Kidney (tissue), 13 donors: ENCODE measurements at regions not wholly inside any gene's neighbourhood (a gene's known extent, or its start where the extent isn't known, plus 50 kb on each side); places are given as distances from the start of the nearest gene placed in this dataset.

ENCODE experiments used
- DNase-seq, 5 donors: peaks; one replicate each; pipeline ENCODE4 v3.0.0-alpha.2; 2013 to 2020
- FAIRE-seq: peaks from 2 replicates; lab custom pipeline; 2012; peaks lifted over from hg19 to GRCh38; lab: Jason Lieb, UNC
- H3K27ac ChIP-seq, 2 donors: one replicate each; pipeline ENCODE4 v1.7.0; 2013; ENCODE audit warnings: low read depth in 2 of 2, low read length in 2 of 2, inconsistent platforms in 1 of 2
- H3K27me3 ChIP-seq: one replicate; pipeline ENCODE4 v1.7.1; 2013; ENCODE audit warnings: low read length, inconsistent platforms; ENCODE audit not compliant: control insufficient read depth, insufficient read depth
- H3K36me3 ChIP-seq, 3 donors: one replicate each; pipeline versions ENCODE4 v1.7.0 to v1.7.1; 2013; ENCODE audit warnings: low read length in 3 of 3, control low read depth in 1 of 3, inconsistent platforms in 1 of 3; ENCODE audit not compliant: insufficient read depth in 3 of 3, control insufficient read depth in 2 of 3
- H3K4me1 ChIP-seq, 3 donors: one replicate each; pipeline versions ENCODE4 v1.7.0 to v1.7.1; 2013; ENCODE audit warnings: low read length in 3 of 3, inconsistent platforms in 1 of 3, low read depth in 1 of 3; ENCODE audit not compliant: control insufficient read depth in 2 of 3, insufficient read depth in 2 of 3
- H3K4me3 ChIP-seq, 3 donors: one replicate each; pipeline versions ENCODE4 v1.7.0 to v1.8.1; 2013; ENCODE audit warnings: low read length in 3 of 3, control low read depth in 1 of 3, inconsistent platforms in 1 of 3
- H3K9ac ChIP-seq, 3 donors: one replicate each; pipeline versions ENCODE4 v1.7.0 to v1.7.1; 2013; ENCODE audit warnings: low read length in 3 of 3, control low read depth in 1 of 3, inconsistent platforms in 1 of 3
- H3K9me3 ChIP-seq, 3 donors: one replicate each; pipeline versions ENCODE4 v1.7.0 to v1.7.1; 2013; ENCODE audit warnings: low read length in 3 of 3, control low read depth in 1 of 3, inconsistent platforms in 1 of 3; ENCODE audit not compliant: control insufficient read depth in 2 of 3, insufficient read depth in 1 of 3
- intact Hi-C: fragments of 100-400 bp; cut with DNase I; formaldehyde crosslinking; loops from one replicate; pipeline ENCODE4 v1.11.1; 2022
- TF ChIP-seq, protein P1 (sequence below): IDR thresholded peaks from 3 replicates; pipeline ENCODE4 v1.5.1; 2012; ENCODE audit warnings: mild to moderate bottlenecking, moderate library complexity, borderline replicate concordance; ENCODE audit not compliant: insufficient read depth; ENCODE audit errors: extremely low read depth
- donor health status: control.
- donor health status: control.
- donor health status: control.
- donor health status: control.
- donor health status: control.
- donor health status: DM: yes; HTN: yes; CAD: no.
- donor health status: Normal renal cell carcinoma (clear cell type).

GRCh38 chr2:204344119-204344518 is 201.2 kb upstream of the PARD3B start:
- DNase-seq: no peak
- intact Hi-C loops: no loop called here

DNA sequence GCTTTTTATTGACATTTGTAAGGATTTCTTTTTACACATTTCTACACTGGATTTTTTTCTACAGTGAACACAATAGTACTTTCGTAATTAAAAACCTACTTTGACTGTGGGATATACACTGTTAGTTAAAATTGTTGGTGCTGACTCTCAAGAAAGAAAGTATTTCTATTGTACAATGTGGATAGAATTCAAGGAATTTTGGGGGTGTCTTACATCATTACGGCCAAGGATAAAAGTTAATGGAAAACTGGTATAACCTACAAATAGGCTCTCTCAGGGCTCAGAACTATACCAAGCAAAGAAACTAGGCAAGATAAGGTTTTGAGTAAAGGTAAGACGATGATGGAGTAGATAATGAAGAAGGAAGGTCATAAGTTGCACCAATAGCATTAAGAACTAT is 198.4 kb upstream of the PARD3B start:
- TF ChIP-seq, protein P1, sequence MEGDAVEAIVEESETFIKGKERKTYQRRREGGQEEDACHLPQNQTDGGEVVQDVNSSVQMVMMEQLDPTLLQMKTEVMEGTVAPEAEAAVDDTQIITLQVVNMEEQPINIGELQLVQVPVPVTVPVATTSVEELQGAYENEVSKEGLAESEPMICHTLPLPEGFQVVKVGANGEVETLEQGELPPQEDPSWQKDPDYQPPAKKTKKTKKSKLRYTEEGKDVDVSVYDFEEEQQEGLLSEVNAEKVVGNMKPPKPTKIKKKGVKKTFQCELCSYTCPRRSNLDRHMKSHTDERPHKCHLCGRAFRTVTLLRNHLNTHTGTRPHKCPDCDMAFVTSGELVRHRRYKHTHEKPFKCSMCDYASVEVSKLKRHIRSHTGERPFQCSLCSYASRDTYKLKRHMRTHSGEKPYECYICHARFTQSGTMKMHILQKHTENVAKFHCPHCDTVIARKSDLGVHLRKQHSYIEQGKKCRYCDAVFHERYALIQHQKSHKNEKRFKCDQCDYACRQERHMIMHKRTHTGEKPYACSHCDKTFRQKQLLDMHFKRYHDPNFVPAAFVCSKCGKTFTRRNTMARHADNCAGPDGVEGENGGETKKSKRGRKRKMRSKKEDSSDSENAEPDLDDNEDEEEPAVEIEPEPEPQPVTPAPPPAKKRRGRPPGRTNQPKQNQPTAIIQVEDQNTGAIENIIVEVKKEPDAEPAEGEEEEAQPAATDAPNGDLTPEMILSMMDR: no peak
- Histone ChIP-seq H3K27ac (peak overlapping the region in 1 of 2 donors; percentile 7), H3K9me3 (no peaks in the 10 kb centered on the region), H3K9ac (no peak overlapping the region), H3K4me1 (peaks cover 0 to 2% (median 0%) of the 10 kb centered on the region in 3 donors), H3K4me3 (no peak overlapping the region), H3K36me3 (no peaks in the 10 kb centered on the region), H3K27me3 (no peaks in the 10 kb centered on the region)
- DNase-seq: no peak
- intact Hi-C loops: no loop called here
- FAIRE-seq: no peak

More at GRCh38 chr2:204344119-204344518, 201.2 kb upstream of the PARD3B start:
- TF ChIP-seq, protein P1: no peak
- no peaks in the 10 kb centered on the region for H3K9me3 ChIP-seq
- H3K9ac ChIP-seq: no peak overlapping the region
- H3K27me3 ChIP-seq: no peaks in the 10 kb centered on the region
- peak overlapping the region in 1 of 2 donors; percentile 20 for H3K27ac ChIP-seq
- H3K36me3 ChIP-seq: no peaks in the 10 kb centered on the region
- peak overlapping the region in 2 of 3 donors; percentile 18 to 35 for H3K4me3 ChIP-seq
- no peak for FAIRE-seq
- peaks cover 0 to 2% (median 0%) of the 10 kb centered on the region in 3 donors for H3K4me1 ChIP-seq

- H3K4me1 ChIP-seq: no peaks in the 10 kb centered on the region
- no peak for DNase-seq
- intact Hi-C loops: no loop called here
- no peak overlapping the region for H3K9ac ChIP-seq
- H3K9me3 ChIP-seq: no peaks in the 10 kb centered on the region
- no peak for FAIRE-seq
- no peak overlapping the region for H3K27ac ChIP-seq
- TF ChIP-seq, protein P1: no peak
- no peaks in the 10 kb centered on the region for H3K27me3 ChIP-seq
- no peaks in the 10 kb centered on the region for H3K36me3 ChIP-seq
- no peak overlapping the region for H3K4me3 ChIP-seq
Measured at GRCh38 chr2:204353823-204354222, 191.5 kb upstream of the PARD3B start.

DNA sequence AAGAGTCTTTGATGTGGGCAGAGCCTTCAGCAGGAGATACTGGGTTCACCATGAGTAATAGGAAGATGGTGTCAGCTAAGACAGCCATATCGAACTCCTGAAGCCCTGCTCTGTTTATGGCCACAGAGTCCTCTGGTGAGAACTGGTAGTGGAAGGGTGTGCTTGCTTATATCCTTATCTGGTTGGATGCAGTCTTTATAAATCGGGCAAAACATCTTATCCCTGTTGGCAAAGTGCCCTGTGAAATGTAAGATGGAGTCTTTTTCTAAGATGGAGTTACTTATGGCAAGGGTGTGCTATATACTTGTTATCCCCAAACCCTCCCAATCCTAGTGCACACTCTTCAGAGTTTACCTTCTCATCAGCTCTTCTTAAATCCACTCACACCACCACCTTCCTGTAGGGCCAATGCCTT is 190.8 kb upstream of the PARD3B start:
- Histone ChIP-seq H3K27ac (no peak overlapping the region), H3K4me3 (no peak overlapping the region), H3K27me3 (no peaks in the 10 kb centered on the region), H3K4me1 (no peaks in the 10 kb centered on the region), H3K9ac (no peak overlapping the region), H3K36me3 (no peaks in the 10 kb centered on the region), H3K9me3 (no peaks in the 10 kb centered on the region)
- DNase-seq (no peak), FAIRE-seq (no peak)
- intact Hi-C loops: no loop called here
- TF ChIP-seq, protein P1: no peak
